ENCODE measurements at regions not wholly inside any gene's neighbourhood (a gene's known extent, or its start where the extent isn't known, plus 50 kb on each side); places are given as distances from the start of the nearest gene placed in this dataset.

DNA sequence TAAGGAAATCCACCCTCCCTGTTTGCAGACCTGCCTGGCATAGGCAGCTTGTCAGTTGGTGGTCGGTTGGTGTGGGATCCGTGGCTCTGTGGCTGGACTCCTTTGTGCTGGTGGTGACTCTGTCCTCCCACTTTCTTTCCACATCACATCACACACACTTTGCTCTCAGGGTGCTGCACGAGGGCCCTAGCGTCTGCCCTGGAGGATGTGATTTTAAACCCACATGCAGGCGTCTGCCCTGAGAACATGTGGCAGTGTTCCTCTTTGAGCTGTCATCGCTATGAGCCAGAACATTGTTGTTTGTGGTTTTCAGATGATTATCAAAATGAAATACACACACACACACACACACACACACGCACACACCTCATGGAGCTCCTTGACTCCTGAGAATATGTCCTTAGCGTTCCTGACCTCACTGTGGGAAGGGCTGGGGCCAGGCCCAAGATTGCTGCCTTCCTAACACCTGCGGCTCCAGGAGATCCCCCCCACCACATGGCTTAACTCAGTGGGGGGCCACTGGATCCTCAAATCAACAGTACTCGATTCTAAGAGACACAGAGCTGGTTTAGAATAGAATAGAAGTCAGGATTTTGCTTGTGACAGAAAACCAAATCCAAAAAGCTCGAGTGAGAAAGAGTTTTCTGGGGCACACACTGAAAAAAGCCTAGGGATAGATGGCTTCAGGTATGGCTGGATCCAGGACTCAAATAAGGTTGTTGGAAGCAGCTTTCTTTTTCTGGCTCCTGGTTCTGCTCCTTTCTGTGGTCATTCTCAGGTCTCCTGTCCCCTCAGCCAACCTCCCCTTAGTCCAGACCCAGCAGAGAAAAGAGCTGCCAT is 54.8 kb downstream of the RTP5 start:
- Histone ChIP-seq H3K27me3 (no peaks in the 10 kb centered on the region), H3K4me3 (no peak overlapping the region), H3K36me3 (no peaks in the 10 kb centered on the region), H3K27ac (no peak overlapping the region), H3K4me1 (no peaks in the 10 kb centered on the region), H3K9me3 (no peaks in the 10 kb centered on the region)
- WGBS, 2 donors (ENCODE audit: low coverage in 1 of 2) = 73 to 95% methylated on average over 4 to 9 of the region's 11 CpGs
- TF ChIP-seq EP300 (IDR thresholded peaks at IDR 0.05) (no peak), POLR2AphosphoS5 (IDR thresholded peaks at IDR 0.05) (no peak), POLR2A (IDR thresholded peaks at IDR 0.05) (no peak)
- TF ChIP-seq, protein P1, sequence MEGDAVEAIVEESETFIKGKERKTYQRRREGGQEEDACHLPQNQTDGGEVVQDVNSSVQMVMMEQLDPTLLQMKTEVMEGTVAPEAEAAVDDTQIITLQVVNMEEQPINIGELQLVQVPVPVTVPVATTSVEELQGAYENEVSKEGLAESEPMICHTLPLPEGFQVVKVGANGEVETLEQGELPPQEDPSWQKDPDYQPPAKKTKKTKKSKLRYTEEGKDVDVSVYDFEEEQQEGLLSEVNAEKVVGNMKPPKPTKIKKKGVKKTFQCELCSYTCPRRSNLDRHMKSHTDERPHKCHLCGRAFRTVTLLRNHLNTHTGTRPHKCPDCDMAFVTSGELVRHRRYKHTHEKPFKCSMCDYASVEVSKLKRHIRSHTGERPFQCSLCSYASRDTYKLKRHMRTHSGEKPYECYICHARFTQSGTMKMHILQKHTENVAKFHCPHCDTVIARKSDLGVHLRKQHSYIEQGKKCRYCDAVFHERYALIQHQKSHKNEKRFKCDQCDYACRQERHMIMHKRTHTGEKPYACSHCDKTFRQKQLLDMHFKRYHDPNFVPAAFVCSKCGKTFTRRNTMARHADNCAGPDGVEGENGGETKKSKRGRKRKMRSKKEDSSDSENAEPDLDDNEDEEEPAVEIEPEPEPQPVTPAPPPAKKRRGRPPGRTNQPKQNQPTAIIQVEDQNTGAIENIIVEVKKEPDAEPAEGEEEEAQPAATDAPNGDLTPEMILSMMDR (IDR thresholded peaks at IDR 0.05) = no peak
- ATAC-seq = no peak

- no peak for ATAC-seq
- no peaks in the 10 kb centered on the region for H3K4me1 ChIP-seq
- H3K27ac ChIP-seq = no peak overlapping the region
- H3K4me3 ChIP-seq = no peak overlapping the region
- TF ChIP-seq, protein P1 (IDR thresholded peaks at IDR 0.05) = no peak
- TF ChIP-seq EP300 (IDR thresholded peaks at IDR 0.05) = no peak
- no peak for TF ChIP-seq POLR2AphosphoS5 (IDR thresholded peaks at IDR 0.05)
- TF ChIP-seq POLR2A (IDR thresholded peaks at IDR 0.05) = no peak
- H3K36me3 ChIP-seq = no peaks in the 10 kb centered on the region
- H3K9me3 ChIP-seq = no peaks in the 10 kb centered on the region
- 43% methylated on average over 1 of the region's 7 CpGs; no CpG with 5 or more reads in 1 of the 2 donors for WGBS, 2 donors (ENCODE audit: low coverage in 1 of 2)
- no peaks in the 10 kb centered on the region for H3K27me3 ChIP-seq
These were observed 55.4 kb downstream of the RTP5 start for GRCh38 chr2:241924909-241925250.

DNA sequence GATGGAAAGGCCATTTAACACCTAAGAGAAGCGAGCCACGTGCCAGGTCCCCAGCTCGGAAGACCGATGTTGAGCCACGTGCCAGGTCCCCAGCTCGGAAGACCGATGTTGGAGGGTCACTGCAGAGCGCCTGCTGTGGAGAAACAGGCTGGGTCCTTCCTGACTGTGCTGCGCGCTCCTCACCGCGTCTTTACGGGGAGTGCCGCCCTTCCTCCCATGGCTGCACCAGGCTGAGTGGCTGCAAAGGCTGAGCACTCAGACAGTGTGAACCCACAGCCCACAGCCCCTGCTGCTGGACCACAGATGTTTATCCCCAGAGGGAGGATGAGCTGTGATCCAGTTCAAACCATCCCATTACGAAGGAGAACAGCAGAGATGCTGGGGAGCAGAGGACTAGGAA is 55.7 kb downstream of the RTP5 start:
- Histone ChIP-seq H3K36me3 (no peaks in the 10 kb centered on the region), H3K27me3 (no peaks in the 10 kb centered on the region), H3K4me1 (no peaks in the 10 kb centered on the region), H3K4me3 (no peak overlapping the region), H3K9me3 (no peaks in the 10 kb centered on the region), H3K27ac (no peak overlapping the region)
- ATAC-seq = no peak
- 80 to 83% methylated on average over 5 to 8 of the region's 15 CpGs for WGBS, 2 donors (ENCODE audit: low coverage in 1 of 2)
- TF ChIP-seq EP300 (IDR thresholded peaks at IDR 0.05) (no peak), POLR2AphosphoS5 (IDR thresholded peaks at IDR 0.05) (no peak), POLR2A (IDR thresholded peaks at IDR 0.05) (no peak)
- TF ChIP-seq, protein P1 (IDR thresholded peaks at IDR 0.05) = no peak

DNA sequence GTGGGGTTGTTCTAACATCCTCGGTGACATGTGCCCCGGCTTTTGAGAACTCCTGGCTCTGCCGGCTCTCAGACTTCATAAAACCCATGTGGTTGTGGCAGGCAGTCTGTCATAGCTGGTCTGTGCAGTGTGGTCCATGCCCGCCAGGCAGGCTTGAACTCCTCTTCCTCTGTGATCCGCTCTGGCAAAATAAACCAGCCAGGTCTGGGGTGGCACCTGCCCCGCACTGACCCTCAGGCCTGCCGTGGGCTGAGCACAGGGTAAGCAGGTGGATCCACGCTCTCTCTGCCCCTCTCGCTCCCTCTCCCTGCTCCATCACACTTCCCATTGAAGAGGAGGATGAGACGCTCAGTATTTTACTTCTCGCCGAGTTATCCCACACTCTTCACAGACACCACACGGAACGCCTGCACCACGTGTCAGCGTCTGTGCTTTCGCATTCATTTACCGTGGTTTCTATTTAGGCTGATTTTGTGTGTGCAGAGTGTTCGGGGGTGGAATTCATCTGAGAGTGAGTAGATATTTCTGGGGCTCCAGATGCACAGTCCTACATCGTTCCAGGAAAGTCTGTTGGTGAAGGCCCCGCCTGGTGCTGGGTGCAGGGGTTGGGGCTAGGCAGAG is 56.4 kb downstream of the RTP5 start:
- no peak overlapping the region for H3K4me3 ChIP-seq
- H3K9me3 ChIP-seq = no peaks in the 10 kb centered on the region
- WGBS, 2 donors (ENCODE audit: low coverage in 1 of 2) = 51 to 84% methylated on average over 5 to 6 of the region's 21 CpGs
- ATAC-seq = no peak
- no peak overlapping the region for H3K27ac ChIP-seq
- no peaks in the 10 kb centered on the region for H3K36me3 ChIP-seq
- no peaks in the 10 kb centered on the region for H3K27me3 ChIP-seq
- H3K4me1 ChIP-seq = no peaks in the 10 kb centered on the region
- TF ChIP-seq, protein P1 (IDR thresholded peaks at IDR 0.05) = no peak
- TF ChIP-seq POLR2AphosphoS5 (IDR thresholded peaks at IDR 0.05) = no peak

Measured in gastroesophageal sphincter (tissue), 4 donors.